ENCODE measurements at regions not wholly inside any gene's neighbourhood (a gene's known extent, or its start where the extent isn't known, plus 50 kb on each side); places are given as distances from the start of the nearest gene placed in this dataset.
"Not testable (repeated sequence)": the region's sequence is repeated elsewhere in the genome, so short reads cannot be mapped to it uniquely, and the experiment has no call there.

DNA sequence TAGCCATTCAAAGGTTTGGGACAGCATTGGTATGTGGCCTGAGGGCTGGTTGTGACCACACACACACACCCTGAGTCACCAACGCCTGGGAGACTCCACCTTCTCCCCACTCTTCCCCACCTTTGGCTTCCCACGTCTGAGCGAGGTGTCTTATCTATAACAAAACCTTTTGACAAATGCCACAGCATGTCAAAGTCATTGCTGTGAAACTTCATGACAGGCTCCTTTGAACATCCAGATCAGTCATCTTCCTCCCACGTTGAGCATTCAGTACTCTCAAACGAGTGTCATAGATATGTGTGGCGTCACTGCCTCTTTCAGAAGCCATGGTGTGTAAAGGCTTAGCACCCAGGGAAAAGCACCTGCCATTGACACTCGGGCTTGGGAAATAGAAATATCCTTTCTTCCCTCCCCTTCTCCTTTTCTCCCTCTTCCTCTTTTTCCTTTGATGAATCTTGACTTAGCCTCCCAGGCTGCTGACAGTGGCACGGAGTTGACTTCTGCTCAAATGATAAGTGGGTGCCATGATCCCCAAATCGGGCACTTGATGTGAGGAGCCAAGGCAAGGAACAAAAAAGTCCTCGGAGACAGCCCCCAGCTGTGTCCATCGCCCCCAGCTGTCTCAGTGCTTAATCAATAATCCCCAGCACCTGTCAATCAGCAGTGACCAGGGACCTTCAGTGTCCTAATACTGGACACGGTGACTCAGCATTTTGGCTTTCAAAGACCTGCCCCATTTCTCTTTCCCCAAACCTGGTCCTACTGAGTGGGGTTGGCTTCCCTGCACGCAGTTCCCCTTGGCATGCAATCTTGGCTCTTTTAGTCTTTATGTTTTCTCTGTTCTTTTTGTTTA is 114.8 kb downstream of the FGF18 start:
- Mint-ChIP-seq H3K4me1 (peaks cover 9% of the 10 kb centered on the region), H3K27ac (peak overlapping the region; percentile 61), H3K4me3 (peak overlapping the region; percentile 3), H3K9me3 (no peaks in the 10 kb centered on the region), H3K27me3 (peaks cover 26% of the 10 kb centered on the region), H3K36me3 (ENCODE audit: low read depth) (no peaks in the 10 kb centered on the region)
- peak; percentile 95 for ATAC-seq (replicated peaks)

DNA sequence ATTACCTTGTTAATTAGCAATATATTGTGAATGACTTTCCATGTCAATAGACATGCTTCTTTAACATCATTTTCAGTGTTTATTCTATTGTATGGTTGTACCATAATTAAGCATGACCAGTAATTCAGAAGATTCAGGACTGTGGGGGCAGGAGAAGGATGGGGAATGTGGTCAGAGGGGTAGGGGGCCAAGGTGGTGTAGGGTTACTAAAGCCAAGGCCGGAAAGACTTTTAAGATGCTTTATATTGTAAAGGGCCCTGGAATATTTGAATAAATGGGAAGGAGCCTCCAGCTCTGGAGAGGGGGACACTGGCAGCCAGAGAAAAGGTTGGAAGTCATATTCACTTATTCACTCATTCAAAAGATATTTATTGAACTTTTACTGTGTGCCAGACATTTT is 115.7 kb downstream of the FGF18 start:
- Mint-ChIP-seq H3K4me3 (no peak overlapping the region), H3K4me1 (peaks cover 9% of the 10 kb centered on the region)
- no peak for ATAC-seq (replicated peaks)

DNA sequence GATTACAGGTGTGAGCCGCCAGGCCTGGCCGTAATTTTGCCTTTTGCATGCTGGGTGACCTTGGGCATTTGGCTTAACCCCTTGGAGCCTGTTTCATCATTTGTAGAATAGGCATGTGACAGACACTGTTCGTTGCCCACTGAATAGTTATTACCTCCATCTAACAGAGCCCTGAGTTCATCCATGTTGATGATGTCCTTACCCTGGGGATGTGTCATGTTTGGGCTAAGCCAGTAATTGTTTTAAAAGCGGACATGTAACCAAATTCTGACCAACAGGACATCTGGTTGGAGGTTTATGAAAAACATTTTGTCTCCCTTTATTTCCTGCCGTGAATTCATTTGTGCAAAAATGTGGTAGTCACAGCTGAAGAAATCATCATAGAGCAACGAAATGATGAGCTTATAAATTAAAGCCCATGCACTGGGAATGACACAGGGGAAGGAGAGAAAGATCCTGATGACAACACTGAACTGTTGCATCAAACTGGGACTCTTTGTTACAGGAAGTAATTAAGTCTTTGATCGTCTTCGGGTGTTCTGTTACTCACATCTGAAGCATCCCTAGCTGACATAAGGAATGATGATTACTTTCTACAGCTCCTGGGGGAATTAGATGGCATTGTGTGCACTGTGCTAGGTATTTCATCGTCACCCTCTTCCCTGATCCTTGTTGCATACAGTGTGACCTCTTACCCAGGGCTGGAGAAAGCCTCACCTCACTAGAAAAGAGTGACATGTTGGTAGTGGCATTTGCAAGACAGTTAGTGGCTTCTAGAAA is 117.8 kb downstream of the FGF18 start:
- H3K27ac Mint-ChIP-seq = no peak overlapping the region
- peaks cover 43% of the 10 kb centered on the region for H3K27me3 Mint-ChIP-seq
- no peaks in the 10 kb centered on the region for H3K9me3 Mint-ChIP-seq
- peaks cover 9% of the 10 kb centered on the region for H3K4me1 Mint-ChIP-seq
- H3K4me3 Mint-ChIP-seq = no peak overlapping the region
- no peaks in the 10 kb centered on the region for H3K36me3 Mint-ChIP-seq (ENCODE audit: low read depth)
- ATAC-seq (replicated peaks) = no peak

More for the DNA sequence above, 115.7 kb downstream of the FGF18 start:
- Mint-ChIP-seq H3K27ac (peak overlapping the region; percentile 7), H3K36me3 (ENCODE audit: low read depth) (no peaks in the 10 kb centered on the region), H3K27me3 (peaks cover 28% of the 10 kb centered on the region), H3K9me3 (no peaks in the 10 kb centered on the region)

DNA sequence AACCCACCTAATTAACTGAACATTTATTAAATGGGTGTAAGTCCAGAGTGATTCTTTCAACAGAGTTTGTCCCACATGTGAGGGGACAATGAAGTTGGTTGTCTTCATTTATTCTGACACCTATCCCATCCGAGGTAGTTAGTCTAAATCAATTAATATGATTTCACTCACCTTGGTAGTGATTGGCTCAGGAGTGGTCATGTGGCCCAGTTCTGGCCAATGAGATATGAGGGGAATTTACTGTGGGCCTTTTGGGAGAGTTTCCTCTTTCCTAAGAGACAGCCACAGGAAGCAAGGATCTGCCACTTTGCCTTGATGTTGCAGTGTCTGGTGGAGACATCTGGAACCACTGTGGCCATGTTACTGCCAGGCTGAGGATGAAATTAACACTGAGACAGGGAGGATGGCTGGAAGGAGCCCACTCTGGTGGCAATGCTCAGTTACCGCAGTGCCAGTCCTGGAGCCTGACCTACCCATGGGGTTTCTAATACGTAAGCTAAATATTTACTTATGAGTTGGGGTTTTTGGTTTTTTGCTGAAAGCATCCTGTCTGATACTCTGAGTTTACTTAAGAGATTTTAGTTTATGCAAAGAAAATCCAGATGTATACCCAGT is 118.6 kb downstream of the FGF18 start:
- ATAC-seq (replicated peaks) = no peak
- Mint-ChIP-seq H3K4me1 (peaks cover 9% of the 10 kb centered on the region), H3K27ac (no peak overlapping the region), H3K36me3 (ENCODE audit: low read depth) (no peaks in the 10 kb centered on the region), H3K27me3 (peaks cover 42% of the 10 kb centered on the region), H3K4me3 (no peak overlapping the region), H3K9me3 (no peaks in the 10 kb centered on the region)

DNA sequence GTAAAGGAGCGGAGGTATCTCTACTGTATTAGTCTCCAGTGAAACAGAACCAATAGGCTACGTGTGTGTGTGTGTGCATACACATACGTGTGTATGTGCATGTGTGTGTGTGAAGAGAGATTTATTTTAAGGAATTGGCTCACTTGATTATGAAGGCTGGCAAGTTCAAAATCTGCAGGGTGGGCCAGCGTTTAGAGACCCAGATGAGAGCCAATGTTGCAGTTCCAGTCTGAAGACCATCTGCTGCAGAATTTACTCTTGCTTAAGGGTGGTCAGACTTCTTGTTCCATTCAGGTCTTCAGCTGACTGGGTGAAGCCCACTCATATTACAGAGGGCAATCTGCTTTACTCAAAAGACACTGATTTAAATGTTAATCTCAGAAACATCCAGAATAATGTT is 119.2 kb downstream of the FGF18 start:
- Mint-ChIP-seq H3K4me3 (no peak overlapping the region), H3K27me3 (peaks cover 40% of the 10 kb centered on the region), H3K4me1 (peaks cover 9% of the 10 kb centered on the region), H3K36me3 (ENCODE audit: low read depth) (no peaks in the 10 kb centered on the region), H3K9me3 (no peaks in the 10 kb centered on the region), H3K27ac (no peak overlapping the region)
- no peak for ATAC-seq (replicated peaks)

DNA sequence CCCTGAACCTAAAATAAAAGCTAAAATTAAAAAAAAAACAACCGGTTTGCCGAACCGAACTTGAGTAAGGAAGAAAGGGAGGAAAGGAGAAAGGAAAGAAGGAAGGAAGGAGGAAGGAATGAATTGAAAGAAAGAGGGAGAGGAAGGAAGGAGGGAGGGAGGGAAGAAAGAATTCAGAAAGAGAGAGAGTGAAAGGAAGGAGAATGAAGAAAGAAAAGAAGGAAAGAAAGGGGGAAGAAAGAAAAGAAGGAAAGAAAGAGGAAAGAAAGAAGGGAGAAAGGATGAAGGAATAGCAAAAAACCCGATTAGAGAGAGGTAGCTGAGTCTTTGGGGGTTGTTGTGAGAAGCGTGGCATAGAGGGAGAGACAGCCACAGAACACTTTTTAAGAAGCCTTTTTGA is 121.4 kb downstream of the FGF18 start:
- H3K27me3 Mint-ChIP-seq = peaks cover 31% of the 10 kb centered on the region
- H3K4me1 Mint-ChIP-seq = no peaks in the 10 kb centered on the region
- no peak overlapping the region for H3K4me3 Mint-ChIP-seq
- ATAC-seq (replicated peaks) = no peak
- H3K9me3 Mint-ChIP-seq = no peaks in the 10 kb centered on the region
- H3K36me3 Mint-ChIP-seq (ENCODE audit: low read depth) = no peaks in the 10 kb centered on the region
- H3K27ac Mint-ChIP-seq = no peak overlapping the region

DNA sequence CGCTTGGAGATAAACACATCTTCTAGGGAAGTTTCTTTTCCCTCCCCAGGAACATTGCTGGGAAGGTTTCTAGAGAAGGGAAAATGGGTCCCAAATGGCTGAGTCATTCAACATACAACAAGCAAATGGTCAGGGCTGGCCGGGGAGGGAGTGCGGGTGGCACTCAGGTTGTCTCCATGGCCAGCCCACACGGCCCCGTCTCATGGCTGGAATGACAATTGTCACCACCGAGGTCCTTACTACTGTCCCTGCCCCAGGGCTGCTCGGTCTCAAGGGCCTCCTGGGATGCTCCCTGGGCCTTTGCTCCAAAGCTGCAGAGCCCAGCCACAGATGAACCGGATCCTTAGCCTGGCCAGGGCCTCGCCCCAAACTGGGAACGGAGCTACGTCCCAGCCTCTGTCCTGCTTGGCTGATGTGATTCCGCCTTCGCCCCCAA is 121.9 kb downstream of the FGF18 start:
- Mint-ChIP-seq H3K4me1 (no peaks in the 10 kb centered on the region), H3K27me3 (peaks cover 27% of the 10 kb centered on the region), H3K36me3 (ENCODE audit: low read depth) (no peaks in the 10 kb centered on the region), H3K9me3 (no peaks in the 10 kb centered on the region), H3K27ac (no peak overlapping the region), H3K4me3 (no peak overlapping the region)
- no peak for ATAC-seq (replicated peaks)

DNA sequence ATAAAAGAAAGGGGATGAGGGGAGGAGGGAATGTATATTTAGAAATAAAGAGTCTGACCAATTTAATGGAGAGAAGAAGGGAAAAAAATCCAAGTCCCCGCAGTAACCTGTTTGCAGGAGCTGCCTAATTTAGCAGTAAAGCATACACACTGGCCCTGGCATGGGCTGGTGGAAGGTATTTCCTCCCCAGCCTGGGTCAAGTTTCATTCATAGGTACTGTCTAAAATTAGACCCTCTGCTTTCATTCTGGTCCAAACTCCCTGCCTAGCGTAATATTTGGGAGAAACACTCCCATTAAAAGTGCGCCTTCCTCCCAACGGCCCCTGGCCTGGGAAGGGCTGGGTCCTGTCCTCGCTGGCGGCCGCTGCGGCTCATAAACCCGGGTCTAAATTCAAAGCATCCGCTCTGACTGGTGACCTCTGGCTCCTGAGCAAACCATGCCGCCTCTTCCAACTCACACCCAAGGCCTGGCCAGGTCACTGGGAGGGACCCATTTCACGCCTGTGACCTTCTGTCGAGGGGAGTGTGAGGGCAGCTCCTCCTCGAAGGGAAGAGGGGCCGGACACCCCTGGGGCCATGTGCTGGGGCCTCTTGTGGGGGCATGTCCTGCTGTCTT is 123.2 kb downstream of the FGF18 start:
- no peak for ATAC-seq (replicated peaks)
- Mint-ChIP-seq H3K4me3 (no peak overlapping the region), H3K9me3 (no peaks in the 10 kb centered on the region), H3K27me3 (peaks cover 21% of the 10 kb centered on the region), H3K27ac (no peak overlapping the region), H3K36me3 (ENCODE audit: low read depth) (no peaks in the 10 kb centered on the region), H3K4me1 (no peaks in the 10 kb centered on the region)

DNA sequence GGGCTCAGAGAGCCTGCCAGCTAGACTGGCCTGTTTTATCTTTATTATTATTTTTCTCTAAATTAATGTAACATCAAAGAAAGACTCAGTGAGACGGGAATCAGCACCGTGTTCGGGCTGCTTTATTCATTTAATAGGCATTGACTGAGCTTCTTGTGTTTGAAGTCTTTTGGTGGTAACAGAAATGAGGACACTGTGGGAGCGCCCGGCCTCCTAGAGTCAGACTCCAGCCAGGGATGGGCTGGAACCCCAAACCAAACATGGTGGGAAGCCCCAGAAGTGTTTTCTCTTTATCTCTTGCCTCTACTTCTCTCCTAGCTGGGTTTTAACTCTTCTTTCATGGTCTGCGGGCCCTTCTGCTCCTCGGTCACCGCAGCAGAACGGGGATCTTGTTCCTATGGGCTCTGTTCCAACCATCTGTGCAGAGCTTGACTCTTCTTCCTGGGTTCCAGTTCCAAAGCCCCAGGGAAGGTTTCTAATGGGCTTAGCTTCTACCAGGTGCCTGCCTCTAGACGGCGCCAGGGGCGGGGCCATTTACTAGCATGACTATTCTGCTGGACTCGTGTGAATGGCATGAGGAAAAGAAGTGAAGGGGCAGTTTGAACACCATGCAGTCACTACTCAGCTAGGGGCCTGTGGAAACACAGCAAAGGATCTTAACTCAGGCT is 123.8 kb downstream of the FGF18 start:
- Mint-ChIP-seq H3K27me3 (peaks cover 20% of the 10 kb centered on the region), H3K4me1 (no peaks in the 10 kb centered on the region), H3K27ac (no peak overlapping the region), H3K9me3 (no peaks in the 10 kb centered on the region), H3K36me3 (ENCODE audit: low read depth) (no peaks in the 10 kb centered on the region), H3K4me3 (no peak overlapping the region)
- no peak for ATAC-seq (replicated peaks)

DNA sequence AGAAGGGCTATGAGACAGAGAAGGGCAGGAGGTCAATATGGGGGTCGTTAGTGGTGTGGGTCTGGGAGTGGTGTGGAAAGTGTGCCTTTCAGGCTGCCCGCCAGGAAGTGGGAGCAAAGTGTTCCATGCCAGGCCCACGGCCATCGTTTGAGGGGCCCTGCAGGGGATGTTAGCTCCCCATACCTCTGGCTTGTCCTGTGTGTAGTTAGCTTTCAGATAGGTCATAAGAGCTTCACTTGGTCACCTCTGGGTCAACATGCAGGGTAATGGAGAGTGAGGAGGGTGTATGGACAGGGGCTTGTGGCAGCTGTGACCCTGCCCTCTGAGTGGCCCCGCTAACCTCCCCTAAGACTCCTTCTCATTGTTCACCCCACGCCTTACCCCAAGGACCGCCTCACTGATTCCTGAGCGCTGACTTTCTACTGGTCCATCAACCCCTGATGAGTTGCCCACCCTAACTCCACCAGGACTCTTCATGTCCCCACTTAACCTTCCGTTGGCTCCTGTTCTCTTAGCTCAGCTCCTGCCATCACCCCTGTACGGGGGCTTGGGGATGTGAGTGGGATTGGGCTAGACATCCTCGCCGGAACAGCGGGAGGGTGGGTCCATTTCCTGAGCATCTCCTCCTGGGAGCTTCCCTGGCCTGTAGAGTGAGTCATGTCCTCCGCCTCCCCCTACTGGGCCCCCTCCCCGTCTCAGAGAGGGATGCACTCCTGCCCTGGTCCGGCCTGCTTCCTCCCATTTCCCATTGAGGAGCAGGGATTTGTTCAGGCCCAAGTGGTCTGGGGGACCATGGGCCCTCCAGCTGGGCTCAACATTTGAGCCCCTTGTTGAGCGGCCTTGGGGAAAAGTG is 125.7 kb downstream of the FGF18 start:
- ATAC-seq (replicated peaks) = no peak
- no peaks in the 10 kb centered on the region for H3K9me3 Mint-ChIP-seq
- peaks cover 20% of the 10 kb centered on the region for H3K27me3 Mint-ChIP-seq
- no peaks in the 10 kb centered on the region for H3K4me1 Mint-ChIP-seq
- no peak overlapping the region for H3K4me3 Mint-ChIP-seq
- no peaks in the 10 kb centered on the region for H3K36me3 Mint-ChIP-seq (ENCODE audit: low read depth)
- no peak overlapping the region for H3K27ac Mint-ChIP-seq

DNA sequence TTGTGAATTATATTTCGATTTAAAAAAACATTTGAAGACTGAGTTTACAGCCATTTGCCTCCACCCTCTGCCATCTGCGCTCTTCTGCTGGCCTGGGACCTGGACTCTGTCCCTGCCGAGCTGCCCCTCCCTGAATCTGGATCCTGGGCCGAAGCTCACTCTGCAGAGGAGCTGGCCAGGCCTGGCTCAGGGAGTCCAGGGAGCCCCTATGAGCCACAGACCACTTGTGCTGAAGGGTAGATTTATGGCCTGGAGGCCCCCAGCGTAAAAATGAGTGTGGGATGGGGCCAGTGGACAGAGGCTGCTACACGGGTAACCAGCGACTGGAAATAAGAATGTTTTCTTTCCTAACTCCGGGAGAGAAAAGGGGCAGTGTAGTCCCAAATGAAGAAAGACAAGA is 129.8 kb downstream of the FGF18 start:
- Mint-ChIP-seq H3K9me3 (peaks cover 5% of the 10 kb centered on the region), H3K27ac (no peak overlapping the region), H3K4me3 (no peak overlapping the region), H3K27me3 (peaks cover 5% of the 10 kb centered on the region), H3K36me3 (ENCODE audit: low read depth) (no peaks in the 10 kb centered on the region), H3K4me1 (no peaks in the 10 kb centered on the region)
- ATAC-seq (replicated peaks) = no peak

DNA sequence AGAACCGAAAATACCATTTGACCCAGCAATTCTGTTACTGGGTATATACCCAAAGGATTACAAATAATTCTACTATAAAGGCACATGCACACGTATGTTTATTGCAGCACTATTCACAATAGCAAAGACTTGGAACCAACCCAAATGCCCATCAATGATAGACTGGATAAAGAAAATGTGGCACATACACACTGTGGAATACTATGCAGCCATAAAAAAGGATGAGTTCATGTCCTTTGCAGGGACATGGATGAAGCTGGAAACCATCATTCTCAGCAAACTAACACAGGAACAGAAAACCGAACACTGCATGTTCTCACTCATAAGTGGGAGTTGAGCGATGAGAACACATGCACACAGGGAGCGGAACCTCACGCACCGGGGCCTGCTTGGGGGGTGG is 134.4 kb downstream of the FGF18 start:
- not testable (repeated sequence) for H3K4me3 Mint-ChIP-seq; ATAC-seq (replicated peaks); H3K9me3 Mint-ChIP-seq; H3K36me3 Mint-ChIP-seq (ENCODE audit: low read depth); H3K4me1 Mint-ChIP-seq; H3K27ac Mint-ChIP-seq
- peaks cover 17% of the 10 kb centered on the region for H3K27me3 Mint-ChIP-seq

DNA sequence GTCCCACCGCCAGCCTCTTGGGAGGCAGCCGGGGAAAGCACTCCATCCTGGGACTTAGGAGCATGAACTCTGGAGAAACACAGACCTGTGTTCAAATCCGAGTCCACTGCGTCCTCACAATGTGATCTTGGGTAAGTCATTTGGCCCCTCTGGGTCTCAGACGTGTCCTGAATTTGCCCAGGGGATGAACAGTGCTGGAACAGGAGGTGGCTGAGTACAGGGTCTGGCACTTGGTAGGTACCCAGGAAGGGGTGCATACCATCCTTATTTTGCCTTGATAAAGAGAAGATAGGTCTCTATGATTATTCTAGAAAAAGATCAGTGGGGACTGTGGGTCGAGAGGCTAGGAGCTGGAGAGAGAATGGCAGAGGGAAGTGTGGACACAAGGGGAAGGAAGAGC is 135.7 kb downstream of the FGF18 start:
- Mint-ChIP-seq H3K27ac (no peak overlapping the region), H3K4me3 (no peak overlapping the region), H3K36me3 (ENCODE audit: low read depth) (no peaks in the 10 kb centered on the region), H3K27me3 (peaks cover 13% of the 10 kb centered on the region), H3K9me3 (peaks cover 5% of the 10 kb centered on the region), H3K4me1 (no peaks in the 10 kb centered on the region)
- no peak for ATAC-seq (replicated peaks)

Measured in activated T-helper 17 cell treated with anti-CD3 and anti-CD28 coated beads, Interleukin-2, amount 50 U/mL, for 72 hours (primary cell).